CD14-positive monocyte (primary cell): ENCODE measurements at regions not wholly inside any gene's neighbourhood (a gene's known extent, or its start where the extent isn't known, plus 50 kb on each side); places are given as distances from the start of the nearest gene placed in this dataset.

ENCODE experiments used
- DNase-seq, 3 donors: peaks; one replicate each; pipeline ENCODE4 v3.0.0-alpha.2; 2011 to 2022
- H2AFZ ChIP-seq: 2 replicates; pipeline ENCODE4 v1.6.0; 2012; ENCODE audit warnings: mild to moderate bottlenecking, low read depth, low read length, inconsistent platforms; ENCODE audit not compliant: insufficient read depth, poor library complexity, severe bottlenecking
- H3K27ac ChIP-seq, 2 donors: 1 replicate in 1 of 2; 2 replicates in 1 of 2; pipeline ENCODE4 v1.5.1; 2012 to 2013; ENCODE audit warnings: low read length in 2 of 2, control low read depth in 1 of 2, inconsistent platforms in 1 of 2, low read depth in 1 of 2, mild to moderate bottlenecking in 1 of 2
- H3K27me3 ChIP-seq, 2 donors: one replicate each; pipeline versions ENCODE4 v1.6.0 to v1.6.1; 2011 to 2013; ENCODE audit warnings: low read length in 2 of 2; ENCODE audit not compliant: control insufficient read depth in 2 of 2, insufficient read depth in 2 of 2
- H3K36me3 ChIP-seq, 2 donors: replicated peaks in 1 of 2; 1 replicate in 1 of 2; 2 replicates in 1 of 2; pipeline versions ENCODE4 v1.5.1 to v1.6.1; 2012 to 2013; ENCODE audit warnings: low read length in 2 of 2, control low read depth in 1 of 2, inconsistent platforms in 1 of 2, mild to moderate bottlenecking in 1 of 2; ENCODE audit not compliant: insufficient read depth in 2 of 2, control insufficient read depth in 1 of 2
- H3K4me1 ChIP-seq, 2 donors: 1 replicate in 1 of 2; 2 replicates in 1 of 2; pipeline versions ENCODE4 v1.5.1 to v1.6.1; 2012 to 2013; ENCODE audit warnings: low read length in 2 of 2, control low read depth in 1 of 2, inconsistent platforms in 1 of 2, mild to moderate bottlenecking in 1 of 2, moderate library complexity in 1 of 2; ENCODE audit not compliant: insufficient read depth in 2 of 2, control insufficient read depth in 1 of 2
- H3K4me2 ChIP-seq: replicated peaks from 2 replicates; pipeline ENCODE3; 2012; ENCODE audit warnings: low read length, moderate library complexity, mild to moderate bottlenecking; ENCODE audit not compliant: poor library complexity, severe bottlenecking; ENCODE audit errors: extremely low read depth
- H3K4me3 ChIP-seq, 3 experiments: fragments of 200-600 bp in 1 of 3; sonication (generic) in 1 of 3; replicated peaks in 1 of 3; 1 replicate in 2 of 3; 2 replicates in 1 of 3; pipeline ENCODE4 v1.5.1; 2011 to 2013; ENCODE audit warnings: low read length in 3 of 3, mild to moderate bottlenecking in 3 of 3, control low read depth in 2 of 3, low read depth in 2 of 3, inconsistent platforms in 1 of 3, moderate library complexity in 1 of 3
- H3K79me2 ChIP-seq: 2 replicates; pipeline ENCODE4 v1.6.0; 2012; ENCODE audit warnings: mild to moderate bottlenecking, control low read depth, inconsistent platforms, low read length, moderate library complexity; ENCODE audit not compliant: insufficient read depth
- H3K9ac ChIP-seq: 2 replicates; pipeline ENCODE4 v1.6.0; 2017; ENCODE audit warnings: low read length, mild to moderate bottlenecking; ENCODE audit not compliant: insufficient read depth, poor library complexity, severe bottlenecking
- H3K9me3 ChIP-seq, 2 donors: replicated peaks in 1 of 2; 1 replicate in 1 of 2; 2 replicates in 1 of 2; pipeline versions ENCODE4 v1.5.1 to v1.6.1; 2012 to 2013; ENCODE audit warnings: low read length in 2 of 2, control low read depth in 1 of 2; ENCODE audit not compliant: control insufficient read depth in 1 of 2, insufficient read depth in 1 of 2
- H4K20me1 ChIP-seq: 2 replicates; pipeline ENCODE4 v1.6.0; 2012; ENCODE audit warnings: mild to moderate bottlenecking, low read length, control low read depth, moderate library complexity; ENCODE audit not compliant: insufficient read depth
- H3K27ac Mint-ChIP-seq, 7 donors: one replicate each; pipeline ENCODE4 v1.8.0; 2020; ENCODE audit warnings: mild to moderate bottlenecking in 7 of 7, mixed read lengths in 7 of 7, moderate library complexity in 6 of 7, inconsistent platforms in 2 of 7
- H3K27me3 Mint-ChIP-seq, 3 donors: one replicate each; pipeline ENCODE4 v1.8.0; 2021 to 2022; ENCODE audit warnings: low read depth in 3 of 3, mild to moderate bottlenecking in 3 of 3, mixed read lengths in 3 of 3, moderate library complexity in 3 of 3, inconsistent platforms in 1 of 3
- H3K36me3 Mint-ChIP-seq, 2 donors: one replicate each; pipeline ENCODE4 v1.8.0; 2020; ENCODE audit warnings: mixed read lengths in 2 of 2, inconsistent platforms in 1 of 2, mild to moderate bottlenecking in 1 of 2
- H3K4me1 Mint-ChIP-seq: one replicate; pipeline ENCODE4 v1.8.0; 2020; ENCODE audit warnings: mild to moderate bottlenecking, mixed read lengths
- H3K4me3 Mint-ChIP-seq, 2 donors: one replicate each; pipeline ENCODE4 v1.8.0; 2020; ENCODE audit warnings: mild to moderate bottlenecking in 2 of 2, mixed read lengths in 2 of 2, moderate library complexity in 1 of 2
- H3K9me3 Mint-ChIP-seq, 7 donors: one replicate each; pipeline ENCODE4 v1.8.0; 2020 to 2022; ENCODE audit warnings: mixed read lengths in 7 of 7, mild to moderate bottlenecking in 6 of 7, moderate library complexity in 6 of 7, inconsistent platforms in 2 of 7
- CTCF ChIP-seq: fragments of 200-600 bp; IDR thresholded peaks from one replicate; pipeline ENCODE4 v1.8.0; 2022; ENCODE audit warnings: antibody characterized with exemption, mild to moderate bottlenecking
- WGBS: methylation state at CpG from one replicate; pipeline ENCODE4 v1.1.5; 2013; ENCODE audit warnings: missing lambda C conversion rate; ENCODE audit not compliant: insufficient coverage; 5-methylcytosine and 5-hydroxymethylcytosine counted together
- intact Hi-C, 2 donors: fragments of 100-400 bp; cut with micrococcal nuclease; formaldehyde crosslinking; loops; one replicate each; pipeline versions ENCODE4 v1.15.0 to v1.15.1; 2023

- H3K4me3 Mint-ChIP-seq = no peak overlapping the region
- no peak for TF ChIP-seq CTCF
- no peak for DNase-seq
- no peak overlapping the region for H3K27ac Mint-ChIP-seq
- no peaks in the 10 kb centered on the region for H3K79me2 ChIP-seq
- H3K4me1 Mint-ChIP-seq = no peaks in the 10 kb centered on the region
- H3K9me3 Mint-ChIP-seq = peaks cover 0 to 9% (median 2%) of the 10 kb centered on the region in 7 donors
- intact Hi-C loops = no loop called here
- H3K4me3 ChIP-seq = no peak overlapping the region
- H3K4me1 ChIP-seq = no peaks in the 10 kb centered on the region
- no peaks in the 10 kb centered on the region for H3K9me3 ChIP-seq
- no peaks in the 10 kb centered on the region for H4K20me1 ChIP-seq
- no peaks in the 10 kb centered on the region for H3K36me3 ChIP-seq
- no peak overlapping the region for H3K27ac ChIP-seq
- H3K9ac ChIP-seq = no peak overlapping the region
- no peaks in the 10 kb centered on the region for H3K36me3 Mint-ChIP-seq
- H3K27me3 Mint-ChIP-seq = peaks cover 0 to 2% (median 1%) of the 10 kb centered on the region in 3 donors
- H3K27me3 ChIP-seq = no peaks in the 10 kb centered on the region
- no peak overlapping the region for H3K4me2 ChIP-seq
- WGBS = no CpG with 5 or more reads among the region's 3 CpGs
- no peak overlapping the region for H2AFZ ChIP-seq
Observed at GRCh38 chr6:130575557-130575956, 209.7 kb downstream of the TMEM200A start.

DNA sequence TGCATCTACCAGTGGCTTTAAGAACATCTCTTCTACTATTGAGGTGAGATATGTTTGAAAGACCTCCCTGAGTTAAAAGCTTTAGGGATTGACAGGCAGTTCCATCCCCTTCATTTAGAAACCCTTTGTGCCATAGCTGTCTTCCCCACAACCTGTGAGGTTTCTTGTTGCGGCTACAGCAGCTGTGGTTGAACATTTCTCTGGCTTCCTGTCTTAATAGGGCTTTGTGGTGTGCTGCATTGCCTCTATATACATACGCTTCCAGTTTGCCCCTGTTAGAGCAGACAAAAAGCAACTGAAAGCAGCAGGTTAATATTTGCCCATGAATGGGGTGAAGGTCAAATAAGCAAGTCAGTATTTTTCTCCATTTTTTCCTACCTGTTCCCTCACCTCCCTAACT lies 210.2 kb downstream of the TMEM200A start:
- intact Hi-C loops = no loop called here
- H3K4me3 ChIP-seq = no peak overlapping the region
- no peaks in the 10 kb centered on the region for H3K79me2 ChIP-seq
- H3K4me1 Mint-ChIP-seq = no peaks in the 10 kb centered on the region
- H4K20me1 ChIP-seq = no peaks in the 10 kb centered on the region
- H3K4me2 ChIP-seq = no peak overlapping the region
- H2AFZ ChIP-seq = no peak overlapping the region
- H3K27ac Mint-ChIP-seq = no peak overlapping the region
- DNase-seq = no peak
- peaks cover 0 to 2% (median 1%) of the 10 kb centered on the region in 3 donors for H3K27me3 Mint-ChIP-seq
- no peaks in the 10 kb centered on the region for H3K36me3 ChIP-seq
- WGBS = no CpG with 5 or more reads among the region's 2 CpGs
- H3K9me3 ChIP-seq = no peaks in the 10 kb centered on the region
- no peaks in the 10 kb centered on the region for H3K4me1 ChIP-seq
- H3K9ac ChIP-seq = no peak overlapping the region
- H3K36me3 Mint-ChIP-seq = no peaks in the 10 kb centered on the region
- H3K9me3 Mint-ChIP-seq = peaks cover 0 to 7% (median 2%) of the 10 kb centered on the region in 7 donors
- H3K4me3 Mint-ChIP-seq = no peak overlapping the region
- no peak for TF ChIP-seq CTCF
- no peaks in the 10 kb centered on the region for H3K27me3 ChIP-seq
- no peak overlapping the region for H3K27ac ChIP-seq
